Sigmoid colon (tissue), 4 donors: ENCODE measurements at regions not wholly inside any gene's neighbourhood (a gene's known extent, or its start where the extent isn't known, plus 50 kb on each side); places are given as distances from the start of the nearest gene placed in this dataset.

Experiments
- POLR2A ChIP-seq, 2 donors: fragments of 450-650 bp; IDR thresholded peaks; one replicate each; pipeline ENCODE4 v1.6.1; 2016; ENCODE audit warnings: antibody characterized with exemption in 2 of 2, mild to moderate bottlenecking in 2 of 2, moderate library complexity in 2 of 2
- POLR2AphosphoS5 ChIP-seq, 4 donors: sonication (generic); formaldehyde crosslinking; IDR thresholded peaks; one replicate each; pipeline ENCODE4 v1.6.1; 2017; ENCODE audit warnings: antibody characterized with exemption in 4 of 4
- TF ChIP-seq, protein P1 (sequence below), 4 experiments: fragments of 450-650 bp in 3 of 4; fragments of 200-600 bp in 1 of 4; IDR thresholded peaks; one replicate each; pipeline ENCODE4 v1.5.1; 2016 to 2019; ENCODE audit warnings: antibody characterized with exemption in 4 of 4, mild to moderate bottlenecking in 3 of 4, moderate library complexity in 2 of 4

DNA sequence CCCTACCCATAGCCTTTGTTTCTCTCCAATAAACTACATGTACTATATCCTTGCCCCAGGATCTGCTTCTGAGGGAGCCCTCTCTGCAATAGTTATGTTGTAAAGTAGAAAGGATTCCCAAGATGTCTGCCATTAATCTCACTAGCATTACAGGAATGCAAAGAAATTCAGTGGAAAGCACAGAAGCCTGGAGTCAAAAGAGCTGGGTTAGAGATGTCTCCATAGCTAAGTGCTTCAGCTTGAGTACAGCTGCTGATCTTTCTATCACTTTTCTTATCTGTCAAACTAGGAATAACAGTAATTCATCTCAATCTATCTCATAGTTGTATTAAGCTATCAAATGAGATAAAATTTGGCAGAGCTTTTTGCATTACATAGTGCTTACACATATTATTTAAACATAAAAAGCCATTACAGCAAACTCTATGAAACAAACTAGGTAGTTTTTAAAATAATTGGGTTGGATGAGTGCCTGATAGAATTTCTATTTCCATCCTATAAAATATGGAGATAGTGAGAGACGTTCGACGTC lies 799.5 kb upstream of the SEMA6D start:
- TF ChIP-seq POLR2A (IDR thresholded peaks at IDR 0.05) (no peak), POLR2AphosphoS5 (IDR thresholded peaks at IDR 0.05) (no peak)
- TF ChIP-seq, protein P1, sequence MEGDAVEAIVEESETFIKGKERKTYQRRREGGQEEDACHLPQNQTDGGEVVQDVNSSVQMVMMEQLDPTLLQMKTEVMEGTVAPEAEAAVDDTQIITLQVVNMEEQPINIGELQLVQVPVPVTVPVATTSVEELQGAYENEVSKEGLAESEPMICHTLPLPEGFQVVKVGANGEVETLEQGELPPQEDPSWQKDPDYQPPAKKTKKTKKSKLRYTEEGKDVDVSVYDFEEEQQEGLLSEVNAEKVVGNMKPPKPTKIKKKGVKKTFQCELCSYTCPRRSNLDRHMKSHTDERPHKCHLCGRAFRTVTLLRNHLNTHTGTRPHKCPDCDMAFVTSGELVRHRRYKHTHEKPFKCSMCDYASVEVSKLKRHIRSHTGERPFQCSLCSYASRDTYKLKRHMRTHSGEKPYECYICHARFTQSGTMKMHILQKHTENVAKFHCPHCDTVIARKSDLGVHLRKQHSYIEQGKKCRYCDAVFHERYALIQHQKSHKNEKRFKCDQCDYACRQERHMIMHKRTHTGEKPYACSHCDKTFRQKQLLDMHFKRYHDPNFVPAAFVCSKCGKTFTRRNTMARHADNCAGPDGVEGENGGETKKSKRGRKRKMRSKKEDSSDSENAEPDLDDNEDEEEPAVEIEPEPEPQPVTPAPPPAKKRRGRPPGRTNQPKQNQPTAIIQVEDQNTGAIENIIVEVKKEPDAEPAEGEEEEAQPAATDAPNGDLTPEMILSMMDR (IDR thresholded peaks at IDR 0.05), result no peak
